SK-N-SH treated with all-trans-retinoic acid at 6 μM for 48 hours (cell line): ENCODE measurements at regions not wholly inside any gene's neighbourhood (a gene's known extent, or its start where the extent isn't known, plus 50 kb on each side); places are given as distances from the start of the nearest gene placed in this dataset.
A peak's percentile ranks its signal among the peaks of the same experiment; 100 is the strongest.

Experiments
- ESRRG ChIP-seq: fragments of 250-450 bp; sonication (Bioruptor Pico); IDR thresholded peaks from 2 replicates; pipeline ENCODE4 v1.6.1; 2021; ENCODE audit warnings: mild to moderate bottlenecking
- ISL1 ChIP-seq: fragments of 250-450 bp; sonication (Bioruptor Pico); IDR thresholded peaks from 2 replicates; pipeline ENCODE4 v2.1.2; 2022; ENCODE audit warnings: mild to moderate bottlenecking, moderate library complexity
- OSR1 ChIP-seq: fragments of 250-450 bp; sonication (Bioruptor Pico); IDR thresholded peaks from 2 replicates; pipeline ENCODE4 v1.8.0; 2022; ENCODE audit warnings: moderate library complexity, mild to moderate bottlenecking, inconsistent platforms
- ZNF8 ChIP-seq: fragments of 450-650 bp; formaldehyde crosslinking; IDR thresholded peaks from 2 replicates; pipeline ENCODE4 v1.5.0; 2020; ENCODE audit warnings: mild to moderate bottlenecking, moderate library complexity

GRCh38 chr7:81210137-81211064 is 291.6 kb upstream of the SEMA3C start:
- no peak for TF ChIP-seq ZNF8 (CRISPR knock-in tag)
- TF ChIP-seq ESRRG (CRISPR knock-in tag): no peak
- TF ChIP-seq ISL1: peak; percentile 86
- TF ChIP-seq OSR1 (CRISPR knock-in tag): no peak
